GM18868 (cell line): ENCODE measurements at regions not wholly inside any gene's neighbourhood (a gene's known extent, or its start where the extent isn't known, plus 50 kb on each side); places are given as distances from the start of the nearest gene placed in this dataset.

Experiments
- ATAC-seq: cut with Tn5 transposase; IDR thresholded peaks from one replicate; pipeline ENCODE4 v1.9.1; 2021; ENCODE audit warnings: mild to moderate bottlenecking, moderate library complexity; ENCODE audit not compliant: unreplicated experiment

- no peak for ATAC-seq
These were observed 61.2 kb downstream of the MAGED1 start for GRCh38 chrX:51954592-51954991.

GRCh38 chrX:51955200-51955599, 61.8 kb downstream of the MAGED1 start:
- peak; percentile 99 for ATAC-seq

DNA sequence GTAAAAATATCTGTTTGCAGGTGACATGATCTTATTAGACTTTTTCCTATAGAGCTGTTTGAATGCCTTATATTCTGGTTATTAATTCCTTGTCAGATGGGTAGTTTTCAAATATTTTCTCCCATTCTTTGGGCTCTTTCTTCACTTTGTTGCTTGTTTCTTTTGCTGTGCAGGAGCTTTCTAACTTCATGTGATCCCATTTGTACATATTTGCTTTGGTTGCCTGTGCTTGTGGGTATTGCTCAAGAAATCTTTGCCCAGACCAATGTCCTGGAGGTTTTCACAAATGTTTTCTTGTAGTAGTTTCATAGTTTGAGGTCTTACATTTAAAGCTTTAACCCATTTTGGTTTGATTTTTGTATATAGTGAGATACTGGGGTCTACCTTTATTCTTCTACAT, 63.0 kb downstream of the MAGED1 start:
- no peak for ATAC-seq

GRCh38 chrX:51975360-51975759, 81.9 kb downstream of the MAGED1 start:
- ATAC-seq = no peak

DNA sequence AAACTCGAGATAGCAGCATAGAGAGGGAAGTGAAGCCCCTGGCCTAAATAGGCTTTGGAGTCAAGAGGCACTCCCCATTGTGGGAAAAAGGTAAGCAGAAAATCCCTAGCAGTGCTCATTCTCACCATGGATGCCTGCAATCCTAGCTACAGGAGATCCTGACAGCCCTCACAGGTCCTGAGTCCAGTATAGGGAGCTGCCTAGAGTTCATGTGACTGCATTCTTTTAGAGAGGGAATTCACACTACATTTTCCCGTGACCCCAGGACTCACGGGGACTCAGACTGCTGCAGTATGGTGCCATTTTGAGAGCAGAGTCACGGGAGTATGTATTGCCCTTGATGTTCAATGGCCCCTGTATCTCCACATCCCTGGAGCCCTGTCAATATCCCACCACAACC, 82.4 kb downstream of the MAGED1 start:
- ATAC-seq = no peak

DNA sequence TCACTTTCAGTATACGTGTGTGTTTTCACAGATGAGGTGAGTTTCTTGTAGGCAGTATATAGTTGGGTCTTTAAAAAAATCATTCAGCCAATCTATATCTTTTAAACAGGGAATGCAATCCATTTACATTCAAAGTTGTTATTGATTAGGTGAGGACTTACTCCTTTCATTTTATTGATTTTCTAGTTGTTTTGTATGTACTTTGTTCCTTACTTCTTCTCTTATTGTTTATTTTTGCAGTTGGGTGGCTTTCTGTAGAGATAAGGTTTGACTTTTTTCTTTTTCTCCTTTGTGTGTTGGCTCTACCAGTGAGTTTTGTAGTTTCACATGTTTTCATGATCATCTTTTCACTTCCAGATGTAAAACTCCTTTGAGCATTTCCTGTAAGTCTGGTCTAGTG, 83.1 kb downstream of the MAGED1 start:
- ATAC-seq = no peak
